ENCODE measurements at regions not wholly inside any gene's neighbourhood (a gene's known extent, or its start where the extent isn't known, plus 50 kb on each side); places are given as distances from the start of the nearest gene placed in this dataset.
"Not testable (repeated sequence)": the region's sequence is repeated elsewhere in the genome, so short reads cannot be mapped to it uniquely, and the experiment has no call there.

GRCh38 chr4:79663865-79664264 lies 255.8 kb upstream of the GK2 start:
- DNase-seq (ENCODE audit: low read depth, low spot score), result no peak

DNA sequence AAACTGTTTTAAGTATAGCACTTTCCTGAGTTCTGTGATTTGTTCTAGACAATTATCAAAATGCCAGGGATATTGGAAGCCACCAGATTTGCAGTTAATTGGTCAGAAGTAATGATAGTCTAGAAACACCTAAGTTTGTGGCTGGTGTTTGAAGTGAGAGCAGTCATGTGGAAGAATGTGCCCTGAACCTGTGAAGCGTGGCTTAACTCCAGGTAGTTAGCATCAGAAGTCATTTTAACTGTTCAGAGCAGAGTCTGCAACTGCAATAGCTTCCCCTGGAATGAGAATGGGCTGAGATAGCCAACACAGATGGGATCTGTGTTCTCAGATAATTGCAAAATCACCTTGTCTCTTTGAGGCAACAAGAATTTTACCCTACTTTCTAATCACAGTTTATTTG lies 255.1 kb upstream of the GK2 start:
- DNase-seq (ENCODE audit: low read depth, low spot score), result no peak

- DNase-seq (ENCODE audit: low read depth, low spot score), result no peak
Observed at GRCh38 chr4:79662651-79663050, 254.6 kb upstream of the GK2 start.

GRCh38 chr4:79661196-79661595 lies 253.2 kb upstream of the GK2 start:
- DNase-seq (ENCODE audit: low read depth, low spot score), result no peak

GRCh38 chr4:79659308-79659870 lies 251.4 kb upstream of the GK2 start:
- DNase-seq (ENCODE audit: low read depth, low spot score), result not testable (repeated sequence)

DNA sequence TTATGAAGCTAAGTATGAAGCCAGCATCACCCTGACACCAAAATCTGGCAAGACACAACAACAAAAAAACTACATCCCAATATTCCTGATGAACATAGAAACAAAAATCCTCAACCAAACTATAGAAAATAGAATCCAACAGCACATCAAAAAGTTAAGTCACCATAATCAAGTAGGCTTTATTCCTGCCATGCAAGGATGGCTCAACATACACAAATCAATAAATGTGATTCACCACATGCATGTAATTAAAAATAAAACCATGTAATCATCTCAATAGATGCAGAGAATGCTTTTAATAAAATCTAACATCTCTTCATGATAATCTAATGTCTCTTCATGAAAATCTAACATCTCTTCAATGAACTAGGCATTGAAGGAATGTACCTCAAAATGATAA lies 249.4 kb upstream of the GK2 start:
- DNase-seq (ENCODE audit: low read depth, low spot score), result no peak

GRCh38 chr4:79653871-79654270 lies 245.8 kb upstream of the GK2 start:
- DNase-seq (ENCODE audit: low read depth, low spot score), result no peak

DNA sequence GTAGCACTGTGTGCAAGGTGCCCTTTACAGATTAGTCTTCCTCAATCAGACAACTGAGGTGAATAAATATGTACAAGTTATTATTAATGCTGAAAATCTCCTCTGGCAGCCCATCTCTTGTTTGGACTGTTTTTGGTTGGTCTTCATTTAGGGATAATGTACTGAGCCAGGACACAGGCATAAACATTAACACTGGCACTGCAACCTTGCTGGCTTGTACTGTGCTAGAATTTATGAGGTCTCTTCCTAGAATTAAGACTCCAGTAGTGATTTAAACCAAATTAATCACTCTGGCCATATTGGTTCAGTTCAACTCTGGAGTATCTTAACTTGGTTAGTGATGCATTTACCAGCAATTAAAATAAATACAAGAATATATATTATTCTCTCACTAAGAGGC lies 244.7 kb upstream of the GK2 start:
- DNase-seq (ENCODE audit: low read depth, low spot score), result no peak

DNA sequence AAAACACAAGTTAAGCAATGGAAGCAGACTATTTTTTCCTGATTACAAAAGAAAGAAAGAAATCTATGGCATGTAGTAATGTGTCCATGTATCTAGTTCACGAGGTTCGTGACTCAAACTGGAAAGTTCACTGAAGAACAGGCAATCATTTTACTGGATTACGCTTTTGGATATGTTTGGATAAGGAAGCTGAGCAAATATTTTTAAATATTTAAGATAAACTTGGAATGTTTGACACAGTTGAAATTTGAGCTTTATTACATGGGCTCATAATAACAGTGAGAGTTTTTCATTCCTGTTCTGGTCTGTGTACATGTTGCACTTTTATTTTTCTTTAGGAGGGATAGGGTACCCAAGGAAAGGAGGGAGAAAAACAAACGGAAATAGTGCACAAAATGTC lies 244.2 kb upstream of the GK2 start:
- no peak for DNase-seq (ENCODE audit: low read depth, low spot score)

- DNase-seq (ENCODE audit: low read depth, low spot score), result no peak
Observed at GRCh38 chr4:79651456-79651855, 243.4 kb upstream of the GK2 start.

DNA sequence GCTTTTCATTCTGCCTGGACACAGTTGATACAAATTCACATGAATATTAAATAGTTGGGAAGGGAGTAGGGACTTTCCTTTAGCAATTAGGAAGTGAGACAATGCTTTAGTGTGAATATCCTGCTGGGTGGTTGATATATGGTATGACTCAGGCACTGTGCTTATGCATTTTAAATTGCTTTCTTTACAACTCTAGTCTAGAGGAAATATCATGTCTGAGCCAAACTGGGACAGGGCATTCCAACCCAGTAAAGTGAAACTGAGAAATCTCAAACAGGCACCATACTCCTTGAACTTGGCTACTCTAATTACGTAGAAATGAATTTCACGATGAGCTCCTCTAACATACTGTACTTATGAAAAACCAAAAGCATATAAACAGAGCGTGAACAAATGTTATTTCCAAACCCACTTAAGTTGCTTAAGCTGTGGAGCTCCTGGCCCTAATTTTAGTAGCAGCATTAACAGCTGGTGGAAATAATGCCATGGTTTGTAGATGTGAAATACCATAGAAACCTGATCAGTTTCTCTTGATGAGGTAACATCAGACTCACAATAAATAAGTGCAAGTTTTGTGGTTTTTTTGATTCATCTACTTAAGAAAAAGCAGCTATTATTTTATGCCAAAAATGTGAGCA lies 242.9 kb upstream of the GK2 start:
- DNase-seq (ENCODE audit: low read depth, low spot score), result no peak

DNA sequence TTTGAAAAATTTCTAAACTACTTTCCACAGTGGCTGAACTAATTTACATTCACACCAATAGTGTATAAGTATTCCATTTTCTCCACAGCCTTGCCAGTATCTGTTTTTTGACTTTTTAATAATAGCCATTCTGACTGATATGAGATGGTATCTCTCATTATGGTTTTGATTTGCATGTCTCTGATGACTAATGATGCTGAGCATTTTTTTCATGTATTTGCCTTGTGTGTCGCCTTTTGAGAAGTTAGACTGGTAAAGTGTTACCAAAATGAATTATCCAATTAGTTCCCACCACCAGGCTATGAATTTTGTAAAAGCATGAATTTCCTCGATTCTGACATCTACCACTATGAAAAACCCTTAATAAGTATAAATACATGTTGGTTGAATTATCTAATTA lies 242.2 kb upstream of the GK2 start:
- no peak for DNase-seq (ENCODE audit: low read depth, low spot score)

DNA sequence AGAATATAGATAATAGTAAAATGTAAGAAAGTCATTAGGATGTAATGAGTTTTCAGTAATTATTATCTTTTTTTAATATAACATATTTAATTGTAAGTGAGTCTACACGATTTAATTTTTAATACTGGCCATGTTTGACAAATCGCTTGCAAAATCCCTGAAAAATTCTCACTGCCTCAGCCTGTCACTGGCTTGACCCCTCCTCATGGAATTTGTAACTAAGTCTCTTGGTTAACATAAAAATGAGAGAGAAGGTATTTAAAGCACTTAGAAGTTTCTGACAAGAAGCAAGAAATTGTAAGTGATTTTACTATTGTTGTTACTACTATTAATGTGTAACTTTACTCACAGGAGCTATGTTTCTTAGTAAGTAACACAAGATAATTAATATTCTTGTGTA lies 237.9 kb upstream of the GK2 start:
- DNase-seq (ENCODE audit: low read depth, low spot score), result no peak

- DNase-seq (ENCODE audit: low read depth, low spot score), result no peak
Observed at GRCh38 chr4:79638735-79639134, 230.7 kb upstream of the GK2 start.

DNA sequence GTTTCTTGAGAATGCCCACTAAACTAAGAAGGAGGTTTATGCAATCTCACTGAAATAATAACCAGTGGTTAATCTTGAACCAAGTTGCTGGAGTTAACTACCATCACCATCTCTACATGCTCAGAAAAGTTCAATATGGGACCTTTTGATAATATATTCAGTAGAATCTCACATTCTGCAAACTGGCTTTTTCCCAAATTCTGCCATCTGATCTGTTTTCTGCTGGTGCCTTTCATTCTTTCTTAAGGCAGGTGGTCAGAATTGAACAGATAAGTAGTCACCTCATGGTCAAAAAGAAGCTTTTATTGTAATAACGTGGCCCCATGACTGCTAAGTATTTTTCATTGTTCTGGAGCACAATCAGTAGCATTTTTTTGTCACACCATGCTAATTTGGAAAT lies 229.0 kb upstream of the GK2 start:
- no peak for DNase-seq (ENCODE audit: low read depth, low spot score)

DNA sequence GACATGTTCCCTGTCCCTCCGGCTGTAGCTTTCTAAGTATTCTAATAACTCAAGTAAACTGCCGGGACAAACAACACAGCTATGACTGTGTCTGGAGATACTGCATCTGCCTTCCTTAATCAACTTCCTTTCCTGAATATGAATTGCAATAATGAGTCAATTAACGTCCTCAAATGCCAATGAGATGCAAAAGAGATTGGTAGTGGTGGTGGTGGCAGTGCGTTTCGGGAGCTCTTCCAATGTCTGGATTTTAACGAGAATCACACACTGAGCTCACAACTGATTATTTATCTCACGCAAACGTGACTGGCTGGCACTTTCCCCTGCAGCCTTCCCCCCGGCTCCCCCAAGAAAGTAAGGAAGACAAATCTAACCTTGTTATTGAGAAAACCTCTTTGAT lies 226.1 kb upstream of the GK2 start:
- DNase-seq (ENCODE audit: low read depth, low spot score), result no peak

DNA sequence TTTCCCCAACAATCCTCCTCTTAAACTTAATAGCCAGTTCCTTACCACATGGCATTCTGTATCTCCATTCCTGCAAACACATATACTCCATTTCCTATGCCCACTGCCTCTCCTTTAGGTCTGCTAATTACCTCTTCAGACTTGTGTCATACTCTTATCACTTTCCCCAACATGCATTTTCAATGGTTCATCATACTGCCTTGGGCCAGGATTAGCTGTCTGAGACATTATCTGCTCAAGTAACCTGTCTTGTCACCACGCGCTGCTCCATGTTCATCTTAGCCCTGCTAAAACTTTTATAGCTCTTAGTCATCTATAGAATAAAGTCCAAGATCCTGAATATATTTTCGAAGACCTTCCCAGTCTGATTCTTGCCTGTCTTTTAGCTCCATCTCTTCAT lies 224.1 kb upstream of the GK2 start:
- DNase-seq (ENCODE audit: low read depth, low spot score), result no peak

DNA sequence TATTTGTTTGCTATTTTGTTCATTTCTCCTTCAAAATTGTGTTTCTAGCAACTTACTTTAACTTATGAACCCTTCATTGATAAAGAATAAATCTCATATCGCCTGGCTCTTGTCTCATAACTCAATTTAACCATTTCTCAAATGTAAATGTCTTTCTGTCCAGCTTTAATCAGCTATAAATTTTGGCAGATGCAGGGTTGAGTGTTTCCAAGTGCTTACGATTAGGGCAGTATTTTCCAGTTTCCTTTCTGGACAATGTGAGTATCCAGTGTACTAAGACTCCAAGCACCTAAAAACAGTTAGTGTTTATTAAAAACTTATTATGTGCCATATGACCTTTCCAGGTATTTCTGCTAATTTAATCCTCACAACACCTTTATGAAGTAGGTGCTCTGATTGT lies 218.6 kb upstream of the GK2 start:
- no peak for DNase-seq (ENCODE audit: low read depth, low spot score)

DNA sequence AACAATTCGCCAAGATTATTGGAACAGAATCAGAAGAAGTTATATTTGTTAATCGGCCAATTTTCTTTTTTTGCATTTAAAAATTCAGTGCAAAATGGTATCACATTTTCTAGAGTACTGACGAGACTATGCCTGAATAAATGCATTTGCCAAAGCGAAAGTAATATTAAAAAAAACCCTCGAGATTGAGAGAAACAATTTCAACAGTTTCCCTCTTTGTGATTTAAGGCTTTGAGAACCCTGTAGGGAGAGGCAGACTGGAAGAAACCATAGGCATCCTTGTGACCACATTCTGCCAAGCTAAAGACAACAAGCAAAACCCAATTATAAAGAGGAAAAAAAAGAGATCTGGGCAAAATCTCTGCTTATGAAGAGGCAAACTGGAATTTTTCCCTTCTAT lies 218.1 kb upstream of the GK2 start:
- no peak for DNase-seq (ENCODE audit: low read depth, low spot score)

- DNase-seq (ENCODE audit: low read depth, low spot score), result no peak
Observed at GRCh38 chr4:79625361-79625760, 217.3 kb upstream of the GK2 start.

DNA sequence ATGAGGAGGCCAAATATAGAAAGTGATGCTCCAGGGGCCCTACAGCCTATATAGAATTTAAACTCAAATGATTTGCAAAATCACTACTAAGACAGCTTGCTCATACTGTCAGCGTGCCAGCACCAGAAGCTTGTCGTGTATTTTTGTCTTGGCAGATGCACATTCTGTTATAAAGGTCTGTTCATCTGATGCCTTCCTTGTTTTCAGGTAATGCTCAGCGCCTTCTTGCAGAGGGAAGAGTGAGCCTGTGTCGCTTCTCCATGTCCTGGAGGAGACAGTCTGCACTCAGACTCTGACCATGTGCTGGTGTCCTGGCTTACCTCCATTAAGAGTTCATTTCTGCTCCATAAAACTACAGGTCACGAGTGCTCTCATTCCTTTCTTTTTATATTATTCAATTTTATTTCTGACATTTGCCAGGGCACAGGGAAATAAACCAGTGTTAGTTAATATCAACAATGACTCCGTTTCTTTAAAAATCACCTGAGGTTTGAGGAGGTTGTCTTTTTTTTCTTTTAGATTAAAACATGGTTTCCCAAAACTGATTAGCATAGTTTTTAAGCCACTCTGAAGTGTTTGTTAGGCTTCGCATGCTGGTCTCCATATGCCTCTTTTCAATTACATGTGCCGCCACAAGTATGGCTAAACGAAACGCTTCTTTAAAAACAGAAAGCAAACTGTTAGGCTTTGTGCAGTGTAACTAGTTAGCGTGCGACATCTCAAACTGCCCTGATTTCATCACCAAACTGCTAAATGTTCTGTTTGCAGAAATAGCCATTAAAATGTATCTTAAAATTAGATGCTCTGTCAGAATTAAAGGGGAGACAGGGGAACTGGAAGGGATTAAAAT lies 215.2 kb upstream of the GK2 start:
- no peak for DNase-seq (ENCODE audit: low read depth, low spot score)

DNA sequence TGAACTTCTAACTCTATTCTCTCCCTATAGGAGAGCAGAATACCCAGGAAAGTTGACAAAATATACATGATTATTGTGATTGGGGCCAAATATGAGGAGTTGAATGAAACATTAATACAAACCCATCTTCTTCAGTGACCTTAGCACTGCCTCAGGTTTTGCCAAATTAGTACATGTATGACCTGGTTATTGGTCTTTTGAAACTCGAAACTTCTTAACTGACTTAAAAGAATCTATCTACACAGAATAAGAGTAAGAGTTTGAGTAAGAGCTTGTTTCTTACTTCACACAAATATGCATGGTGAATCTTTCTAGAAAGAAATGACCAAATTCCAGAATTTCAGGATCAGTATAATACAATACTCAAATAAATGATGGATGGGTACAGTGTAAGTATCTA lies 213.0 kb upstream of the GK2 start:
- DNase-seq (ENCODE audit: low read depth, low spot score), result no peak

- no peak for DNase-seq (ENCODE audit: low read depth, low spot score)
Observed at GRCh38 chr4:79620617-79621016, 212.6 kb upstream of the GK2 start.

All from smooth muscle cell of the brain vasculature (primary cell).